Right ventricle myocardium inferior (tissue), 1 donor: ENCODE measurements at regions not wholly inside any gene's neighbourhood (a gene's known extent, or its start where the extent isn't known, plus 50 kb on each side); places are given as distances from the start of the nearest gene placed in this dataset.

Experiments
- ATAC-seq: fragments of 200-7000 bp; cut with Tn5 transposase; one replicate; pipeline ENCODE4 v1.9.1; 2020; ENCODE audit warnings: mild to moderate bottlenecking, moderate library complexity
- DNase-seq: peaks from one replicate; pipeline ENCODE4 v3.0.0; 2021; ENCODE audit errors: missing footprints
- intact Hi-C: fragments of 100-400 bp; cut with DNase I; formaldehyde crosslinking; loops from one replicate; pipeline ENCODE4 v1.11.0; 2022
- donor health status: DM: no; HTN: yes; CAD: no; lungs with severe emphysema.

- intact Hi-C loops, result loop anchor here (10.0 kb wide), 1 partner anchor 108 kb away; no protein-coding TSS in a partner anchor
- DNase-seq (no peak), ATAC-seq (no peak)
Measured at GRCh38 chr4:176492646-176493302, 173.0 kb downstream of the SPCS3 start.

DNA sequence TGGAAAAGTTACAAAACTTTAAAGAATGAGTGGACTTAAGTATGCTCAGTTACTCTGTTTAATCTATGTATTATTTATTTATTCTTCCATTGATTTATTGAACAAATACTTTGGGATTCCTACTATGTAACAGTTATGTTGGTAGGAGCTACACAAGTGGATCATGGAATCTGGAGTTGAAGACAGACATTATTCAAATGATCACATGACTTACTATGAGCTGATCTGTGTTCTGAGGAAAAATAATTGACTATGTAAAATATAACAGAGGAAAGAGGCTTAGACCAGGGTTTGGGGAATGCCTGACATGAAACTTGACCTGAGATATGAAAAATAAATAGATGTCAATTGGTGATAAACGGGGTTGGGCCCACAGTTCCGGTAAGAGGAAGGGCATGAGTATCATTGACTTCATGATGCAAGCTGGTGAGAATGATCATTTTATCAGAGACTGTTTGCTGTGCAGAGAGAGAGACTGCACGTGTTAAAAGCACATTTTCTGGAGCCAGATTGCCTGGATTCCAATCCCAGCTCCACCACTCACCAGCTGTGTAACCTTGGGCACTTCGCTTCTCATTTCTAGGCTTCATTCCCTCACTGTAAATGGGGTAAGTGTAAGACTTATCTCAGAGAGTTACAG lies 179.0 kb downstream of the SPCS3 start:
- DNase-seq, result no peak
- intact Hi-C loops, result loop anchor here (10.0 kb wide), 1 partner anchor 114 kb away; no protein-coding TSS in a partner anchor
- no peak for ATAC-seq

DNA sequence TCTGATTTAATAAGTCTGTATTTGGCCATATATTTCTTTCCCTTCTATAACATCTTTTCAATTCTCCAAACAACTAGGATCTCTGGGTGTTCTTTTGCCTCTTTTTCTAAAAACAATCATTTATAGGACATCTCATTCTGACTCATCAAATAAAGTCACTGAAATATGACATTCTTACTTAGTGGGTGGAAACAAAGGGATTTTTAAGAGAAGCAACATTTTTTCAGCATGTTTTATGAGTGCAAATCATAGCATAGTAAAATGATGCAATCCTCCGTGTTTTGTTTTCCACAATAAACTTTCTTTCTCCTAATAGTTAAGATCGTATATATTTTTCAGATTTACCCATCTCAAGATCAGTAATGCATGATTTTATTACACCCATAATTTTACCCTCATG lies 179.8 kb downstream of the SPCS3 start:
- DNase-seq, result no peak
- ATAC-seq, result no peak
- intact Hi-C loops, result loop anchor here (10.0 kb wide), 1 partner anchor 115 kb away; no protein-coding TSS in a partner anchor

GRCh38 chr4:176500894-176501293 lies 181.1 kb downstream of the SPCS3 start:
- intact Hi-C loops, result no loop called here
- no peak for ATAC-seq

DNA sequence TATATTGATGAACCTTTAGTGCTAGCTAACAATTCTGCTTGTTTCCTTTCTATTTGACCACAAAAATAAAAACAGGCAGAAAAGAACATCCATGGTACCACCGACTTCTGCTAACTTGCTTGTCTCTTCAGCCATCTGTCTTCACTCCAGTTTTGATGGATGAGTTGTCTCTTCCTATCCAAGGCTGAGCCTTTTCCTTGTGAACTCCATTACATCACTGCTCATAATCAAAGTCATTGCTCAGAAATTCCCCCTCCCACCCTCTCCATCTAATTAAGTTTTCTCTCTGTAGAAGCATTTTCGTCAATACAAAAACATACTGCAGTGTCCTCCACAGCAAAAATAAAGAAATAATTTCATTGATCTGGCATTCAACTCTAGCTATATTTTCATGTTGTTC lies 184.4 kb downstream of the SPCS3 start:
- intact Hi-C loops, result no loop called here

More at GRCh38 chr4:176500894-176501293, 181.1 kb downstream of the SPCS3 start:
- no peak for DNase-seq

DNA sequence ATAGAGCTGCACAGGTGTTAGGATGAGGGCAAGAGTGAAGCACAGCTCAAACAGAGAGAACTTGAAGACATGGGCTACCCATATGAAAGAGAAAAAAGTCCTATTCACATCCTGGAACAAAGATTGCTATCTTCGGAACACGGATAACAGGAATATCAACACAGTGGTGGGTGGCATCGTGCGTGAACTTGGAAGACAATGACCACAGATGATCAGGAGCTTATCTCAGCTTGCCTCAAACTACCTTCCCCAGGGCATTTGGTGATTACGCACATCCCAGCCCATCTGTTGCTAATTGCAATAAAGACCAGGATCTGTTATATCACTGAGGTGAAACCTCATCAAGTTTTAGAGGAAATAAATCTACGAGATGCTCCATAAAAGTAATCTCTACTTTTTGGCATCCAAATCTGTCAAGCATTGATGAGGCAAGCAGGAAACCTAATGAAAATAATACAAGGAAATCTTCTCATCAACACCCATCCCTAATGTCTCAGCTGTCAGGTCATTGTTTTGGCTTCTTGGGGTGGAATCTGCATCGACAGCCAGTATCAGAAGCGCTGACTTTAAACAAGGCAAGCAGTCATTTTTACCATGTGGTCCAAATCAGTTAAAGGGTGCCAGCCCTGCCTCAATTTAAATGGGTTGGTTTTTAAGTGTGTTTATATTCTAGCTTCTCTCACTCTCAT lies 188.2 kb downstream of the SPCS3 start:
- intact Hi-C loops, result no loop called here
- no peak for DNase-seq
- no peak for ATAC-seq

More for the DNA sequence above, 184.4 kb downstream of the SPCS3 start:
- DNase-seq (no peak), ATAC-seq (no peak)

DNA sequence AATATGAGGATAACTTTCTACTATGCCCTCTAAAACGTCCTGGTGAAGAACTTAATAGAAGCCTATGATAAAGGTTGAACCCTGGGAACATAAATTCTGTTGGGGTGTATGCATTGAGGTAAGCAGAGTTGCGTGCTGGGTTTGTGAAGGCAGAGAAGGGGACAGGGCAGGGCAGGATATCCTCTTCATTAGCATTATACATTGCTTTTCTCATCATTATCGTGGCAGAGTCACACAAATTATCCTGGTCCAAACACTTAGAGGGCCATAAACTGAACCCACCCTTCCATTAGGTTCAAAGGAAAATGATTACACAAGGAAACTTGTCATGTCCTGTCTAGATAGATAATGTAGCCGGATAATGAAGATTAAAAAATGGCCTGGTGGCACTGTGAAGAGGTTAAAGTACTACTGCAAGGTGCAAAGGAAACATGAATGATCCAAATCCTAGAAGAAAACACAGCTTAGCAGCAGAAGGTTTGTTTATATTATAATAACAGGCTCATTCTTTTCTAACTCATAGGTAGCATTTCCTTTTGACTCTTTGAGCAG lies 189.1 kb downstream of the SPCS3 start:
- no peak for ATAC-seq
- intact Hi-C loops, result no loop called here
- no peak for DNase-seq

DNA sequence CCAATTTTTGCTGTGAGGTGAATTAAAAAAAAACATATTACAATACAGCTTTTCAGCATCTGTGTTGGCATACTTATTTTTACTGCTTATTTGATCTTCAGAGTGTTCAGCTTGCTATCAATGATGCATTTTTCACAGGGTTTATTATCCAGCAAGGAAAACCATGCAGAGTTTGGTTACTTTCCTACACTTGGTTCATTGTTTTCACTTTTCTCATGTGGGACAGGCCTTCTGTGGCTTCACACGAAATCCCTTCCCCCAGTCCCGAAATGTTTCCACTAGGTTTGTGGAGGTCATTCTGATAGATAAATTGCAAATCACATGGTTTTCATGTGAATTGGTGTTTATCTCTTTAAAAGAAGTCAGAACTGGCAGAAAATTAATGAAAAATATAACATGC lies 205.8 kb downstream of the SPCS3 start:
- DNase-seq (no peak), ATAC-seq (no peak)
- intact Hi-C loops, result no loop called here

DNA sequence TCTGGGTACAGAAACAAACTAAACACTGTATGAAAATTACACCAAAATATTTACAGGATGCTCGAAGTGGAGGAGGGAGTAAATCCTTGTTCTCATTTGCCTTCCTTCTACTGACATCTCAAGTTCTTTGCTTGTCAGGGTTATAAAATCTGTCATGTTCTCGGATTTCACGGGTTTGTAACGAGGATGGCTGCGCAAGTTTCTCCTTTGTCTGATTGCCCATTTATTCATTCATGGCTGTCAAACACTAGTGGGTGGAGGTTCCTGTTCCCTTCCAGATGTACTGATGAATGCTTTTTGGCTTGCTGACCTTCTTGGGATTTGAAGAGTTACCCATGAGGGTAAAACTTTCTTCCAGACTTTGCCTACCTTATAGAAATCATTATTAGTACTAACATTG lies 206.9 kb downstream of the SPCS3 start:
- no peak for ATAC-seq
- DNase-seq, result no peak
- intact Hi-C loops, result no loop called here

DNA sequence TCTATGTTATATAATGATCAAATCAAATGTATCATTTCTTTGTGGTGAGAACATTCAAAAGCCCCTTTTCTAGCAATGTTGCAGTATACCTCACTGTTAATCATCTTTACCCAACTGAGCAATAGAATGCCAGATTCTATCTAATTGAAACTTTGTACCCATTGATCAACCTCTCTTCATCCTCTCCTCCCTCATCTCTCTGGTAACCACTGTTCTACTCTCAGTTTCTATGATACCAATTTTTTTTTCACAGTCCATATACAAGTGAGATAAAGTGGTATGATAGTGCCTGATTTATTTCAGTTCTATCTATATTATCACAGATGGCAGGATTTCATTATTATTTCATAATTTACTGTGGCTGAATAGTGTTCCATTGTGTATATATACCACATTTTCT lies 209.8 kb downstream of the SPCS3 start:
- ATAC-seq, result no peak
- no peak for DNase-seq
- intact Hi-C loops, result no loop called here

DNA sequence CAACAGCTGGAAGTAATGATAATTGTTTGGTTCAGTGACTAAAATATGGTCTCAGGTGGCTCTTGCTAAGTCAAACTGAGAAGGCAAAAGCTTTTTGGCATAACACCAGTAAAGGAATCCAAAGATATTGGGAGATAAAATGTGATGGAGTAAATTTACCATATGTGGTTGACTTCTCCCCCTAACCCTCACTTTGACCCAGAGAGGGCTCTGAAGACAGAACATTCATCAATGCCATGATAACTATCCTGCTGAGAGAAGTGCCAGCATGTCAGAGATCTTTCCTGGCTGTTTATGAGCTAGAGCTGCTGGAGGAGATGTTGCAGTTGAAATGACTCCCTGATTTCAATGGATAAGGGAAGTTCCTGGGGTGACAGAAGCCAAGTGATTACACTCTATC lies 213.4 kb downstream of the SPCS3 start:
- ATAC-seq, result no peak
- no peak for DNase-seq
- intact Hi-C loops, result no loop called here

- ATAC-seq (no peak), DNase-seq (no peak)
- intact Hi-C loops, result no loop called here
Measured at GRCh38 chr4:176534566-176534965, 214.8 kb downstream of the SPCS3 start.

GRCh38 chr4:176538217-176538925 lies 218.6 kb downstream of the SPCS3 start:
- intact Hi-C loops, result no loop called here
- ATAC-seq (no peak), DNase-seq (no peak)

DNA sequence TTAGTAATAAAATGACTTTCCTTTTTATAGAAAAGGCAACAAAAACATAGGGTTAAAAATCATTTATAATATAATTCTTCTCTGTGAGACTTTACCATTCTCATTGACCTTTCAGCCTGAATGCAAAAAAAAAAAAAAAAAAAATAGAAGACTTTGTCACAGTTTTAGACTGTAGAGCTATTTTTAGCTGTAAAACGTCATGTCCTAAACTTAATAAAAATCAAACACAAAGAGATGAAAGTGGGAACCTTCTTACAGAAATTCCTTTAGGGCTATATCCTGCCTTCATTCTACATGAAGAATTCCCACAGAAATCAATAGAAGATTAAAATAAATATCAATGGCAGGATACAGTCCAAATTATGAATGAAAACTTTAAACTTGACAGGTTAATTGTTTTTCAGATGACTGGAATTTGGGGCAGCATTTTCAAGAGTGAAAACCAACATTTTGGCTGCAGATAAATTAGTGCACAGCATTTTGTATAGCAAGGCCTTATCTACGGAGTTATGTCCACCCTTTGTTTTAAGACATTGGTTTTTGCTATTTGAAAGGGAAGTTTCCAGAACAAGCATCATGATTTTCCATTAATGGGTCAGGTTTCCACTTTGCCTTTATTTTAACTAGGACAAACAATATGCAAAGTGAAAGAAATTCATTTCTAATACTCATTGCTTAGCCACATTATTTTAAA lies 219.5 kb downstream of the SPCS3 start:
- DNase-seq (no peak), ATAC-seq (no peak)
- intact Hi-C loops, result no loop called here

- intact Hi-C loops, result no loop called here
- DNase-seq (no peak), ATAC-seq (no peak)
Measured at GRCh38 chr4:176539785-176540175, 220.0 kb downstream of the SPCS3 start.

- DNase-seq (no peak), ATAC-seq (no peak)
- intact Hi-C loops, result no loop called here
Measured at GRCh38 chr4:176540814-176541213, 221.0 kb downstream of the SPCS3 start.

DNA sequence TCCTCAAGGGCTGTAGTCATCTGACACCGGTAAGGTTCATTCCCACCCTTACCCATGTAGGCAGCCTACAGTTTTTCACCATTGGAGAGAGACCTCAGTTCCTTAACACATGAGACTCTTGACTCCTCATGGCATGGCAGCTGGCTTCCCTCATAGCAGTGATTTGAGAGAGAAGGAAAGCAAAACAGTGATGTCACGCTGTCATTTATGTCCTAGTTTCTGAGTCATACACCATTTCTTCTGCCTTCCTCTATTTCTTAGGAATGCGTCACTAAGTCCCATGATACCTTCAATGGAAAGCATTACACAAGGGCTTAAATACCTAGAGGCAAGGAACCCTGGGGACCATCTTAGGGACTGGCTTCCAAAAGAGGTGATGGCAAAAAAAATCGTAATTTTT lies 226.1 kb downstream of the SPCS3 start:
- DNase-seq, result no peak
- no peak for ATAC-seq
- intact Hi-C loops, result no loop called here

- intact Hi-C loops, result no loop called here
- DNase-seq (no peak), ATAC-seq (no peak)
Measured at GRCh38 chr4:176546975-176547374, 227.2 kb downstream of the SPCS3 start.

- intact Hi-C loops, result no loop called here
- ATAC-seq (no peak), DNase-seq (no peak)
Measured at GRCh38 chr4:176548571-176548970, 228.8 kb downstream of the SPCS3 start.
